Natural killer cell treated with Interleukin-12 subunit alpha and Interleukin-12 subunit beta and Interleukin-15 and Interleukin-18, amount 100 ng/mL, for 72 hours (primary cell): ENCODE measurements at regions not wholly inside any gene's neighbourhood (a gene's known extent, or its start where the extent isn't known, plus 50 kb on each side); places are given as distances from the start of the nearest gene placed in this dataset.

Source experiments
- ATAC-seq, 2 donors: fragments of 150-1000 bp; cut with Tn5 transposase in 1 of 2; sonication (Bioruptor Pico), chemical (Tn5 transposase) in 1 of 2; 2 replicates each; pipeline ENCODE4 v1.10.0; 2021
- DNase-seq: peaks from one replicate; pipeline ENCODE4 v3.0.0; 2022; ENCODE audit warnings: low spot score
- H3K27ac Mint-ChIP-seq, 2 donors: 1 replicate in 1 of 2; 2 replicates in 1 of 2; pipeline ENCODE4 v1.8.0; 2022; ENCODE audit warnings: mixed read lengths in 2 of 2, mild to moderate bottlenecking in 1 of 2, moderate library complexity in 1 of 2
- H3K27me3 Mint-ChIP-seq, 2 donors: 1 replicate in 1 of 2; 2 replicates in 1 of 2; pipeline ENCODE4 v1.8.0; 2022; ENCODE audit warnings: mixed read lengths in 2 of 2
- H3K36me3 Mint-ChIP-seq: one replicate; pipeline ENCODE4 v1.8.0; 2022; ENCODE audit warnings: mixed read lengths
- H3K4me1 Mint-ChIP-seq, 2 donors: 1 replicate in 1 of 2; 2 replicates in 1 of 2; pipeline ENCODE4 v1.8.0; 2022; ENCODE audit warnings: low read depth in 2 of 2, mixed read lengths in 2 of 2, mild to moderate bottlenecking in 1 of 2
- H3K4me3 Mint-ChIP-seq: one replicate; pipeline ENCODE4 v1.8.0; 2022; ENCODE audit warnings: mixed read lengths
- H3K9me3 Mint-ChIP-seq: 2 replicates; pipeline ENCODE4 v1.8.0; 2022; ENCODE audit warnings: mixed read lengths

DNA sequence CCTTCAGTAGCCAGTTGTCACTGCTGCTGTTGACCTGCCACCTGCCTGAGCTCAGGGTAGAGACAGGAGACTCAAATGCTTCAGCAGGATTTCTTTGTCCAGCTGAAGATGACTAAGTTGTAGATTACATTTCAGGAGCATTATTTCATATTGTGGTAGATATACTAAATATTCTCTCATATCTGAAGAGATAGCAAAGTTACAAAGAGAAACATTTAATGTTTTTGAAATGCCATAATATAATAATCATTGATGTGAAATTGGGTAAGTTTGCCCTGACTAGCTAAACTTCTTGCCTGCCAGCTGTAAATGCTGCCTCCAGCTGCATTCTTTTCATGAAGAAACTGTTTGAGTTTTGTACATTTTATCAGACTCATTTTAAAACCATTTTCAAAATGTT lies 247.6 kb upstream of the CNKSR2 start:
- peaks cover 9% of the 10 kb centered on the region for H3K9me3 Mint-ChIP-seq
- H3K4me3 Mint-ChIP-seq = no peak overlapping the region
- H3K27ac Mint-ChIP-seq = no peak overlapping the region
- DNase-seq (no peak), ATAC-seq (no peak)
- H3K27me3 Mint-ChIP-seq = no peaks in the 10 kb centered on the region
- H3K4me1 Mint-ChIP-seq = no peaks in the 10 kb centered on the region
- no peaks in the 10 kb centered on the region for H3K36me3 Mint-ChIP-seq

GRCh38 chrX:21131346-21131745 lies 242.9 kb upstream of the CNKSR2 start:
- Mint-ChIP-seq H3K36me3 (no peaks in the 10 kb centered on the region), H3K4me1 (no peaks in the 10 kb centered on the region), H3K9me3 (peaks cover 9% of the 10 kb centered on the region), H3K4me3 (no peak overlapping the region), H3K27ac (no peak overlapping the region), H3K27me3 (no peaks in the 10 kb centered on the region)
- DNase-seq = no peak
- no peak for ATAC-seq

DNA sequence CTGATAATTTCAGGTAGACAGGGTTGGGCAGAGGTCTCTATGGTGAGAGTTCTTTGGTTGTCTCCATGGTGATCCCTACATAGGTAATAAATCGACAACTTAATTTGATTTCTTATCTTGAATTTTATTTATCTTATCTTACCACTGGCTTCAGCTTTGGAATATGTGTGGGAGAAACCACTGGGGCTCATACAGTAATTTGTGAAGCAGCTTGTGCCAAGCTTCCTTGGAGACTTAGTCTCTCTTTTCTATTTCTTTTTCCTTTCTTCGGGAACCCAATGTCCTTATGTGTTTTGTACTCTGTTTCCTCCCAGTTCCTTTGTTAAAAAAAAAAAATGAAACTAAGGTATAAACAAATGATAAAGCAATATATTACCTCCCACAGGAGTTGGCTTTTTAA lies 242.4 kb upstream of the CNKSR2 start:
- ATAC-seq (no peak), DNase-seq (no peak)
- Mint-ChIP-seq H3K4me3 (no peak overlapping the region), H3K27me3 (no peaks in the 10 kb centered on the region), H3K27ac (no peak overlapping the region), H3K9me3 (peaks cover 9% of the 10 kb centered on the region), H3K36me3 (no peaks in the 10 kb centered on the region), H3K4me1 (no peaks in the 10 kb centered on the region)

DNA sequence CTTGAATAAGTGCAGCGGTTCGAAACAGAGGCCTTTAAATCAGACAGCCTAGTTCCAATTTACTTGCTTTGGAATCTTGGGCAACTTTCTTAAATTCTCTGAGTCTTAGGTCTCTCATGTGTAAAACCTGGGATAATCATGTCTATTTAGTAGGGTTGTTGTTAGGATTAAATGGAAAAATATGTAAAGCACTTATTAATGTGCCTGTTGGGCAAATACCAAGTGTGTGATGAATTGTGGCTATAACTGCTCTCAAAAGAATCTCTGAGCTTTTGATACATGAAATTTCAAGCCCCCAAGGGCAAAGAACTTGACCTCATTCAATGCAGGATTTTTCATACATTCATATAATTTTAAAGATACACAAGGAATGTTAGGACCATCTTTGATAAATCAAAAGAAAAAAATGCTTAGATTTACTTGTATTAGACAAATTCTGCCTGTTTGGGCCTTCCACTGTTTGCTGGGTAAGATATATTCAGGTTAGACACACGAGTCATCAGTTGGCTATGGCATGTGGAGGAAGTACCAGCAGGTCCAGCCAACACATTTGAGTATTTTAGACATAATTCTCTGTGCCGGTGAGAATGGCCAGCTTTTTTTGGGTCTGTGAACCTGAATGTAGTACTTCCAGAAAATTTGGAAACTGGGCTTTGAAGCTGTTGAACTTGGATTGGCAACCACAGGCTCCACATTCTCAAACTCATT lies 241.4 kb upstream of the CNKSR2 start:
- Mint-ChIP-seq H3K4me1 (no peaks in the 10 kb centered on the region), H3K9me3 (peaks cover 9% of the 10 kb centered on the region), H3K27me3 (no peaks in the 10 kb centered on the region), H3K4me3 (no peak overlapping the region), H3K27ac (no peak overlapping the region), H3K36me3 (no peaks in the 10 kb centered on the region)
- DNase-seq (no peak), ATAC-seq (no peak)

DNA sequence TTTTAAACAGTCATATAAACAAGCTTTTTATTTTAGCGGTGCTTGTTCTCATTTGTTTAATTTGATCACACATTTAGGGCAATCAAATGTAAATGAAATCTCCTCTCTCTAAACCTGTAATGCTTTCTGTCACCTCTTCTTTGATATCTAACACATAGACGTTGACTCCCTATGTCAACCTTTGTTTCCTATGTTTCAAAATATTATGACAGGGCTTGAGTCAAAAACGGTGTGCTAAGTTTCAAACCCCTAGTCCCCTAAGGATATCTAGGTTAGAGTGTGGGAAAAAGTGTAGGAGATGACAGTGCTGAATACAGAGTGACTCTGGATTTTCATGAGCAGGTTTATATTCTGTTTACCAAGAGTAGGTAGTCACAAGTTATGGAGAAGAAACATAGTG lies 224.0 kb upstream of the CNKSR2 start:
- no peak for DNase-seq
- Mint-ChIP-seq H3K27ac (no peak overlapping the region), H3K9me3 (peaks cover 7% of the 10 kb centered on the region), H3K36me3 (no peaks in the 10 kb centered on the region), H3K27me3 (peaks cover 0 to 3% of the 10 kb centered on the region in 2 donors), H3K4me3 (no peak overlapping the region), H3K4me1 (no peaks in the 10 kb centered on the region)
- no peak for ATAC-seq

DNA sequence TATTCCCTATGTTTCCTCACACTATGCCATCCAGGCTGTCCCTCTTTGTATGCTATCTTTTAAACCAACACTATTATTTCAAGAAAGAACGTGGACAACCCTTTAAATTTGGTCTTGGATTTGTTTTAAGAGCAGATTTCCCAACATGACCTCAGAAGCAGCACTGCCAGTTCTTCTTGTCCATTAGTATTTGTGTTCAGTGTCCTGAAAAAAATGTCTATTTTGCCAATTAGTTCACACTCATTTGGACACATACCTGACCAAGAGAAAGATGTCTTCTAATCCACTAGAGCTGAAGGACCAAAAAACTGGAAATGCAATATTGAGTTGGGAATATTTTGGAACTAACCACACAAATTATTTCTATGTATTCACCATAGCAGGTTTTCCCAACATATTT lies 223.2 kb upstream of the CNKSR2 start:
- H3K36me3 Mint-ChIP-seq = no peaks in the 10 kb centered on the region
- H3K4me3 Mint-ChIP-seq = no peak overlapping the region
- peaks cover 5% of the 10 kb centered on the region for H3K9me3 Mint-ChIP-seq
- DNase-seq (no peak), ATAC-seq (no peak)
- H3K4me1 Mint-ChIP-seq = no peaks in the 10 kb centered on the region
- H3K27ac Mint-ChIP-seq = no peak overlapping the region
- peaks cover 0 to 3% of the 10 kb centered on the region in 2 donors for H3K27me3 Mint-ChIP-seq

DNA sequence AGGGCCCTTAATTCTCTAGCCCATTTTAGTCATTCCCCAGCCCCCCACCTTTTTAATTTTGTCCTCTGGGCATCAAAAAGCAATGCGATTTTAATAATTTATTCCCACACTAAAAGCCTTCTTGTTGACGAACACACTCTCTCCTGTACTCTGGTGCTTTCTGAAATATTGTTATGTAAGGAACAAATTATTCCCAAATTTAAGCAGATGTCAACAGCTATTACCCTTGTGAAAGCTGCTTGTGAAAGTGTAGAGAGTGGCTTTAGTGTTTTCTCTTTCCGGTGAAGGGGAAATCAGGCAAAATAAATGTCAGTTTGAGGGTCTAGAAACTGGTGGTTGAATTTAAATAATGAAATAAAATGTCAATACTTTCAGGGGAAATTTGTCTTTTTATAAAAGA lies 221.2 kb upstream of the CNKSR2 start:
- DNase-seq (no peak), ATAC-seq (no peak)
- no peak overlapping the region for H3K27ac Mint-ChIP-seq
- no peak overlapping the region for H3K4me3 Mint-ChIP-seq
- H3K27me3 Mint-ChIP-seq = peaks cover 0 to 3% of the 10 kb centered on the region in 2 donors
- H3K4me1 Mint-ChIP-seq = no peaks in the 10 kb centered on the region
- H3K9me3 Mint-ChIP-seq = peaks cover 5% of the 10 kb centered on the region
- no peaks in the 10 kb centered on the region for H3K36me3 Mint-ChIP-seq

- Mint-ChIP-seq H3K9me3 (peaks cover 5% of the 10 kb centered on the region), H3K4me3 (no peak overlapping the region), H3K4me1 (no peaks in the 10 kb centered on the region), H3K27me3 (peaks cover 0 to 3% of the 10 kb centered on the region in 2 donors), H3K36me3 (no peaks in the 10 kb centered on the region), H3K27ac (no peak overlapping the region)
- DNase-seq (no peak), ATAC-seq (no peak)
These were observed 220.7 kb upstream of the CNKSR2 start for GRCh38 chrX:21153503-21153902.

DNA sequence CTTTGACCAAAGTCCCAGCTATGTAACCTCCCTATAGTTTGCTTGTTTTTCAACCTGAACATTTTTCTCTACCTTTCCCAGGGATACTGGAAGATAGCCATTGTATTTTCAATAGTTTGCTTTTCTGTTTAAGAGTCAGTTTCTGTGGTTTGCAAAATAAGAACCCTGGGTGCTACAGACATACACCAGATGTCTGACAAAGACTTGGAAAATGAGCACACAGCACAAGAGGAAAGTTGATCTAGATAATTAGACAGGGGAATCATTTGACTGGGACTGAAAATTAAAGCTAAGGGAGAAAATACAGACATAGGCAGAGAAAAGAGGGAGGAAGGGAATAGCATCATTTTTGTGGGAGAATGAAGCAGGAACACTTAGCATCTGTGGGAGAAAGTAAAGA lies 218.3 kb upstream of the CNKSR2 start:
- no peak overlapping the region for H3K27ac Mint-ChIP-seq
- no peaks in the 10 kb centered on the region for H3K36me3 Mint-ChIP-seq
- no peaks in the 10 kb centered on the region for H3K27me3 Mint-ChIP-seq
- DNase-seq (no peak), ATAC-seq (no peak)
- no peak overlapping the region for H3K4me3 Mint-ChIP-seq
- no peaks in the 10 kb centered on the region for H3K4me1 Mint-ChIP-seq
- no peaks in the 10 kb centered on the region for H3K9me3 Mint-ChIP-seq

GRCh38 chrX:21156632-21157031 lies 217.6 kb upstream of the CNKSR2 start:
- DNase-seq = no peak
- Mint-ChIP-seq H3K9me3 (no peaks in the 10 kb centered on the region), H3K27ac (no peak overlapping the region), H3K4me1 (no peaks in the 10 kb centered on the region), H3K27me3 (no peaks in the 10 kb centered on the region), H3K4me3 (no peak overlapping the region), H3K36me3 (no peaks in the 10 kb centered on the region)
- ATAC-seq = no peak

DNA sequence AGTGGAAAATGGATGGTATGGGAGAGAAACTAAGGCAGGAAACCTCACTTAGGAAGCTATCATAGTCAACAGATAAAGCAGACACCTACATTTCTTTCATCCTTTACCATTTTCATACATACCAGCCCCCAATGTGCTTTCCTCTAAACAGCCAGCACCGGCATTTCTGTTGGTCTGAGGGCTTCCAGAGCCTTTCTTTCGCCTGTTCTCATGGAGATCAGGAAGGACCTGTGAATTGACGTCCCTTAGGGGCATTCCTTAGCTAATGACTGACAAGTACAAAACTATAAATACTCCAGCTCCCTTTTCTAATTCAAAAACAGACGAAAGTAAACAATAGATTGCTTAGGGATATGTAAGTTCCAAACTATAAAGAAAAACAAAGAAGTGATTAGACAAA lies 215.5 kb upstream of the CNKSR2 start:
- Mint-ChIP-seq H3K4me3 (no peak overlapping the region), H3K27me3 (no peaks in the 10 kb centered on the region), H3K36me3 (no peaks in the 10 kb centered on the region), H3K9me3 (no peaks in the 10 kb centered on the region), H3K4me1 (no peaks in the 10 kb centered on the region), H3K27ac (no peak overlapping the region)
- DNase-seq (no peak), ATAC-seq (no peak)

- Mint-ChIP-seq H3K36me3 (no peaks in the 10 kb centered on the region), H3K9me3 (no peaks in the 10 kb centered on the region), H3K27me3 (no peaks in the 10 kb centered on the region), H3K4me1 (no peaks in the 10 kb centered on the region), H3K4me3 (no peak overlapping the region), H3K27ac (no peak overlapping the region)
- ATAC-seq (no peak), DNase-seq (no peak)
These were observed 207.8 kb upstream of the CNKSR2 start for GRCh38 chrX:21166272-21166982.

GRCh38 chrX:21167011-21167410 lies 207.2 kb upstream of the CNKSR2 start:
- H3K36me3 Mint-ChIP-seq = no peaks in the 10 kb centered on the region

DNA sequence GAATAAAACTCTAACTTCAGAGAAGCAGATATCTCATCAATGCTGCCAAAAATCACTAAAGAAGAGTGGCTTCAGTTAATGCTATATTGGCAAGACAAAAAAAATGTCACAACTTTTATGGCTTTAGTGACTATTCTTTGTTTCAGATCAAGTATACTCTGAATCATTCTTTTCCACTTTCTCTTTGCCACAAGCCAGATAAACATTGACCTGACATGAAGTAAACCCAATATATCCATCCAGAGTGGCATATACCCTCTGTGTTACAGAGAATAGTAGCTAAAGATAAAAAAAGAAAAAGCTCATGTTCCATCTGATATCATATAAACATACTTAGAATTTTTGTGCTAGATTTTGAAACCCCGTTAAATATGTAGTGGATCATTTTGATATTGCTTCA lies 206.7 kb upstream of the CNKSR2 start:
- ATAC-seq (no peak), DNase-seq (no peak)
- no peak overlapping the region for H3K27ac Mint-ChIP-seq
- H3K9me3 Mint-ChIP-seq = peaks cover 3% of the 10 kb centered on the region
- no peaks in the 10 kb centered on the region for H3K36me3 Mint-ChIP-seq
- no peaks in the 10 kb centered on the region for H3K27me3 Mint-ChIP-seq
- no peak overlapping the region for H3K4me3 Mint-ChIP-seq
- no peaks in the 10 kb centered on the region for H3K4me1 Mint-ChIP-seq

More at GRCh38 chrX:21167011-21167410, 207.2 kb upstream of the CNKSR2 start:
- DNase-seq (no peak), ATAC-seq (no peak)
- Mint-ChIP-seq H3K27me3 (no peaks in the 10 kb centered on the region), H3K4me3 (no peak overlapping the region), H3K4me1 (no peaks in the 10 kb centered on the region), H3K27ac (no peak overlapping the region), H3K9me3 (no peaks in the 10 kb centered on the region)
